ENCODE measurements at regions not wholly inside any gene's neighbourhood (a gene's known extent, or its start where the extent isn't known, plus 50 kb on each side); places are given as distances from the start of the nearest gene placed in this dataset.

GRCh38 chr15:39494462-39494861 is 86.4 kb upstream of the THBS1 start:
- DNase-seq (ENCODE audit: low read depth in 1 of 2, low spot score in 1 of 2) = no peak
- TF ChIP-seq JUND (IDR thresholded peaks at IDR 0.05; ENCODE audit: low read depth) = no peak
- in situ Hi-C loops (cut with HindIII; ENCODE audit: low pct_unique_long_range_greater_than_20kb, low sequenced_read_pairs) = no loop called here

DNA sequence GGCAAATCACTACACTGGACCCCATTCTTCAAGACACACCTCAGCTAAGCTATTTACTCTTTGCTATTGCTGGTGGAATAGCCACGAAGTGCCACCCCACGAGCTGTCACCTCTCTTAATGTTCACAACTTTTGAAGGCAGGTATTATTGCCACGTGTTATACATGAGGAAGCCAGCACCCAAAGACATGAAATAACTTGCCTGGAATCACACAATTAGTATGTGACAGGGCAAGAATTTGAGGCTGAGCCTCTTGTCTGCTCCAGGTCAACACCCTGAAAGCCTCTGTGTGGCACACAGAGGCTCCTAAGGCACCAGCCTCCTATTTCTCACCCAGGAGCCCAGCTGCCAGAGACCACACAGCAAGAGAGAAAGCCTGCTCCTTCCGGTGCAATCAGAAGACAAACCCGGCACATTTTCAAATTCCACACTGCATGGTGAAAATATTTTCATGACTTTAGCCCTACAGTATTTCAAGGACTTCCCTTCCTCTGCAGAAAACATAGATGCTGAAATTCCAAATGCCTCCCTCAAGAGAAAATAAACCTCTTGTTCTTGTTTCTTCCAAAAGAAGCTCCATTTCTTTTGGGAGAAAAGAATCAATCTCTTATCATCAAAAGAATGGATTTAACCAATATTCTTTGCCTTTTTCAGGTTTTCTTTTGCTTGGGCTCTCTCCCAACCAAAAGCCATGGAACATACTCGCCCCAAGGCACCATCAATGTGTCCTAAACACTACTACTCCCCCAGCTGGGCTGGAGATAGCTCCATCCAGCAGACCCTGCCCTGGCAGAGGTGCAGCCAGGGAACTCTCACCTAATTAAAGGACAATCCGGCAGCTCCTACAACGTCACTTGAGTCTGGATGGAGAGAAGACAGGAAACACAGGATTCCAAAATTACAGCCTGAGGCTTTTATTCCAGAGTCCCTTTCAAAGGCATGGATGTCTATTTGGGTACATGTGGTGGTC is 84.7 kb upstream of the THBS1 start:
- in situ Hi-C loops (cut with HindIII; ENCODE audit: low pct_unique_long_range_greater_than_20kb, low sequenced_read_pairs) = no loop called here
- DNase-seq (ENCODE audit: low read depth in 1 of 2, low spot score in 1 of 2) = no peak
- TF ChIP-seq JUND (IDR thresholded peaks at IDR 0.05; ENCODE audit: low read depth) = no peak

DNA sequence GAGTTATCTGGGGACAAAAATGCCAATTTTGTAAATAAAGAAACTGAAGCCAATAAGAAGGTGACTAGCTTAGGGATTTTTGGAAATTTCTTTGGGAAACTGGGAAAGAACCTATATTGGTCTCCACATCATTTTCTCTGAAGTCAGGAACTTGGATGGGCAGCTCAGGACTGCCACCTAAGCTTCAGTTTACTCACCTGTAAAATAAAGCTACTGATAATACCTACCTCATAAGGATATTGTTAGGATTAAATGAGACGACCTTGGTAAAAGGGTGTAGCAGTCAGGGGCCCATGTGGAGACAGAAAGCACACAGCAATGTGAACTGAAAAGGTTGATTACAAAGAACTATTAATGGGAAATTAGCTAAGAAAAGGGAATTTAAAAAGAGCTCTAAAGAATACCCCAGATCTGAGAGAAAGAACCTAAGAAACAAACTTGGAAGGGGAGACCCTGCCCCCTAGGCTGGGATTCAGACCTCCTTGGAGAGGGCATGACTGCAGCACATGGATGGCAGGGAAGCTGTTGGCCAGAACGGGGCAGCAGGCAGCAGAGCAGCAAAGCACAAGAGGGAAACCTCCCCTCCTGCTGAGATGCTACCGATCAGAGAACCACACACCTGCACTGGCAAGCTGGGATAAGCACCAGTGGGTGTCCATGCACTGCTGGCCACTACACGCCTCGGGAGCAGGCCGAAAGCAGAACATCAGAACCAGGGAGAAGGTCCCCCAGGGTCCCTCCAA is 83.7 kb upstream of the THBS1 start:
- no peak for TF ChIP-seq JUND (IDR thresholded peaks at IDR 0.05; ENCODE audit: low read depth)
- in situ Hi-C loops (cut with HindIII; ENCODE audit: low pct_unique_long_range_greater_than_20kb, low sequenced_read_pairs) = no loop called here
- DNase-seq (ENCODE audit: low read depth in 1 of 2, low spot score in 1 of 2) = no peak

DNA sequence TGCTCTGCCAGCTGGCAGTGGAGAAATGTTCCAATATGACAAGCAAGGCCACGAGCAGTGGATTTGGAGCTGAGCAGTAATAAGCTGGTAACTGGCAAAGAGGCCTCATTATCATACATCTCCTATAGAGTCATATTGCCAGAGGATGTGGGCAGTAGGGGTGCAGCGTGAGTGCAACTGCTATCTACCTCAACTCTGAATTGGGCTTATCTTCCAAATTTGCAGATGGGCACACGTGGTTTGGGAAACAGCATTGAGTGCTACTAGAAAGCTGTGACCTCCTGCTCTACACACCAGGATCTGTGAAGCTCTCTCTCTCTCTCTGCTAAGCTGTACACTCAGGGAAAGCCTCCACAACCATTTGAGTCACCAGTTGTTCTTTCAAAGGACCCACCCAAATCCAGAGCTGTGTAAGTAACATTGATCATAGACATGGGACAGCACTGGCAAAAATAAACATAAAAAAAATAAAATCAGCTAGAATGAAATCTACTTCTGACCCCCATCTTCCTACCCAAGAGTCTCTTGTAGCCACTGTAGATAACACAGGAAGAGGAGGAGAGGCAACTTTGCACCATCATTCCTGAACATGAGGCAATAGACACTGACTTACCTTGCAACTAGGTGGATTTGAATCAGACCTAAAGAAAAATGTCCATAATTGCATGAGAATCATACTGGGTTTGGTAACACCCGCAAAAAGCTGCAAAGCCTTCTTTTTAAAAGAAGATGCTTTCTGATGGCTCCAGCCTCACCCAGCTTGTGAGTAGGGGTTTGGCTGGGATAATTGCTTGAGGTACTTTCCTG is 82.9 kb upstream of the THBS1 start:
- DNase-seq (ENCODE audit: low read depth in 1 of 2, low spot score in 1 of 2) = no peak
- in situ Hi-C loops (cut with HindIII; ENCODE audit: low pct_unique_long_range_greater_than_20kb, low sequenced_read_pairs) = no loop called here
- no peak for TF ChIP-seq JUND (IDR thresholded peaks at IDR 0.05; ENCODE audit: low read depth)

DNA sequence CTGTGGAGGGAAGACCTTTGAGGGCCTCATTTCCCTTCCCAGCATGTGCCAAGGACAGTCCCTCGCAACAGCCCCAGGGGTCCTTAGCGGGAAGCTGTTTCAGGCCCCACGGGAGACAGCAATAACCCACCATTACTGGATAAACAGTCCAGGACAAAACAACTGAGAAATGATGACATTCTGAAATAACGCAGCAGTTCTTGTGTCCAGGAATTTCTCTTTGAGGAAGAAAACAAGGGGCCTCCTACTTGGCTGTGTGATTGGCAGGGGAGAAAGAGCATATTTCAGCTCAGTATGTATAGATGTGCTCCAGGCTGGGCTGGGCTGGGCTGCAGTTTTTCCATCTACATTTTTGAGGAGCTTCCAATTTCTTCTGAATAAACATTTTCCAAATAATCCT is 82.2 kb upstream of the THBS1 start:
- no peak for DNase-seq (ENCODE audit: low read depth in 1 of 2, low spot score in 1 of 2)
- in situ Hi-C loops (cut with HindIII; ENCODE audit: low pct_unique_long_range_greater_than_20kb, low sequenced_read_pairs) = no loop called here
- no peak for TF ChIP-seq JUND (IDR thresholded peaks at IDR 0.05; ENCODE audit: low read depth)

GRCh38 chr15:39499042-39499441 is 81.8 kb upstream of the THBS1 start:
- DNase-seq (ENCODE audit: low read depth in 1 of 2, low spot score in 1 of 2) = no peak
- in situ Hi-C loops (cut with HindIII; ENCODE audit: low pct_unique_long_range_greater_than_20kb, low sequenced_read_pairs) = no loop called here
- no peak for TF ChIP-seq JUND (IDR thresholded peaks at IDR 0.05; ENCODE audit: low read depth)

DNA sequence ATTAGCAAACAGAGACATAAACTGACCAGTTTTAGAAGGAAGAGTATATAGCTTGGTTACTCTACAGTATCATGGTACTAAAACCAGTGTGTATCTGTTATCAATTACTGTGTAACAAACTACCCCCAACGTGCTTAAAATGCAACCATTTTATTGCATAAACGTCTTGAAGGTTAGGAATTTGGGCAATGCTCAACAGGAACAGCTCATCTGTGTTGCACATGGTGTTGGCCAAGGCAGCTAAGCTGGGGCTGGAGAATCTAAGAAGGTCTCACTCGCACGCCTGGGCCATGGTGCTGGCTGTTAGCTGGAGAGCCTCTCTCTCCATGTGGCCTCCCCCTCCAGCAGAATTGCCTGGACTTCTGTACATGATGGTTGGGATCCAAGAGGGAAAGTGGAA is 81.2 kb upstream of the THBS1 start:
- TF ChIP-seq JUND (IDR thresholded peaks at IDR 0.05; ENCODE audit: low read depth) = no peak
- DNase-seq (ENCODE audit: low read depth in 1 of 2, low spot score in 1 of 2) = no peak
- in situ Hi-C loops (cut with HindIII; ENCODE audit: low pct_unique_long_range_greater_than_20kb, low sequenced_read_pairs) = no loop called here

DNA sequence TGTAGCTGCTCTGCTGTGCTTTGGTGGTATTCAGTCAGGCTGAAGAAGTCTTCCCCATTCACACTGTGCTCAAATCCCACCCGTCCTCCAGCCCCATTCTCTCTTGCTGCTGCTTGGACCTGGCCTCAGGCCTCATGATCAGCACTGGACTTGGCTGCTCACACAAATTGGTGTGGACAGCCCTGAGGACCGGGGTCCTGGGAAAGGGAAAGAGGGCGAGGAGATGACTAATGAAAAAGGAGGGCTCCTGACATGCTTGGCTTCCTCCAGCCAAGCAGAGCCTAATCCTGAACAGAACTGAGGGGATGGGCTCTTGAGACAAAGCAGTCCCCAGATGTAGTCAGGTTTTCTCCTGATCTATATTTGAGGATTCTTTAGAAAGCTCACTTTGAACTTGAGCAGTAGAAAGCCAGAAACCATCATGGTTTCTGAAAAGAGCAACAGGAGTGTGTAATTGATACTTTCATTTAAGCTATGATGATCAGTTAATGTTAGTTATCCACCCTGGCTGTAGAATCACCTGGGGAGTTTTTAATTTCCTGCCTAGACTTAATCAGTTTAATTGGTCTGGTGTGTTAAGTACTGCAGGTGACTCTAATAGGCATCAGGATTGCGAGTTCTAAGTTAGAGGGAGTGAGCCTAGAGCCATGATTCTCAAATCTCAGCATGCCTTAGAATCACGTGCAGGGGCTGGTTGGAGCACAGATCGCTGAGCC is 79.4 kb upstream of the THBS1 start:
- no peak for TF ChIP-seq JUND (IDR thresholded peaks at IDR 0.05; ENCODE audit: low read depth)
- in situ Hi-C loops (cut with HindIII; ENCODE audit: low pct_unique_long_range_greater_than_20kb, low sequenced_read_pairs) = no loop called here
- DNase-seq (ENCODE audit: low read depth in 1 of 2, low spot score in 1 of 2) = no peak

GRCh38 chr15:39502082-39502447 is 78.8 kb upstream of the THBS1 start:
- no peak for DNase-seq (ENCODE audit: low read depth in 1 of 2, low spot score in 1 of 2)
- TF ChIP-seq JUND (IDR thresholded peaks at IDR 0.05; ENCODE audit: low read depth) = no peak
- in situ Hi-C loops (cut with HindIII; ENCODE audit: low pct_unique_long_range_greater_than_20kb, low sequenced_read_pairs) = no loop called here

DNA sequence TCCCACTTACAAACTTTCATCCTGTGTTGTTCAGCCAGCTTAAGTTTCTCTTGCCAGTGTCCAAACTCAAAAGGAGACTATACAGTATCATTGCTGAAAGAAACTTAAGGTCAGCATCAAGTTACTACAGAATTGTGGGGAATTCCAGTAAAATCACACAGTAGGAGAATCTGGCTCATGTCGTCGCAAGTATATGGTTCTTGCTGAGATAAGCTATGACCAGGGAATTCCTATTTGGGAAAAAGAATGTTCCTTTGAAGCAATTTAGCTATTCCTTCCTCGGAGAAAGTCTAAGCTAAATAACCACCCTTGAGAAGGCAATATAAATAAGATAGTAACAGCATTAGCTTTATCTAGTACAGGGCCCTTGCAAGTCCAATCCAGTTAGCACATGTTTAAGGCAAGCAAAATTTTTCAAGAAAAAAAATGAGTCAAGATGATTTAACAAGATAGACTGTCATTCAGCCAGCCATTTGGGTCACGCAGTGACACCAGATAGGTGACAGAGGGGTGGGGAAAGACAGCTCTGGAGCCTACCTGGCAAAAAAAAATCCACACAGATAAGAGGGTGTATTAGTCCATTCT is 78.2 kb upstream of the THBS1 start:
- TF ChIP-seq JUND (IDR thresholded peaks at IDR 0.05; ENCODE audit: low read depth) = no peak
- no peak for DNase-seq (ENCODE audit: low read depth in 1 of 2, low spot score in 1 of 2)
- in situ Hi-C loops (cut with HindIII; ENCODE audit: low pct_unique_long_range_greater_than_20kb, low sequenced_read_pairs) = no loop called here

- DNase-seq (ENCODE audit: low read depth in 1 of 2, low spot score in 1 of 2) = no peak
- TF ChIP-seq JUND (IDR thresholded peaks at IDR 0.05; ENCODE audit: low read depth) = no peak
- in situ Hi-C loops (cut with HindIII; ENCODE audit: low pct_unique_long_range_greater_than_20kb, low sequenced_read_pairs) = no loop called here
These were observed 77.4 kb upstream of the THBS1 start for GRCh38 chr15:39503526-39503925.

- no peak for DNase-seq (ENCODE audit: low read depth in 1 of 2, low spot score in 1 of 2)
- no peak for TF ChIP-seq JUND (IDR thresholded peaks at IDR 0.05; ENCODE audit: low read depth)
- in situ Hi-C loops (cut with HindIII; ENCODE audit: low pct_unique_long_range_greater_than_20kb, low sequenced_read_pairs) = no loop called here
These were observed 76.1 kb upstream of the THBS1 start for GRCh38 chr15:39504808-39505207.
